Stomach (tissue), 8 donors: ENCODE measurements at regions not wholly inside any gene's neighbourhood (a gene's known extent, or its start where the extent isn't known, plus 50 kb on each side); places are given as distances from the start of the nearest gene placed in this dataset.

ENCODE experiments used
- DNase-seq, 2 donors: peaks; one replicate each; pipeline versions ENCODE4 v3.0.0 to v3.0.0-alpha.2; 2013 to 2019
- H3K27ac ChIP-seq, 5 donors: fragments of 200-600 bp in 4 of 5; sonication (generic) in 4 of 5; one replicate each; pipeline ENCODE4 v1.5.1; 2013 to 2019; ENCODE audit warnings: mild to moderate bottlenecking in 1 of 5, moderate library complexity in 1 of 5
- H3K27me3 ChIP-seq, 3 donors: fragments of 200-600 bp; sonication (generic); one replicate each; pipeline ENCODE4 v1.5.1; 2017 to 2019; ENCODE audit warnings: mixed run types in 1 of 3
- H3K36me3 ChIP-seq, 4 donors: fragments of 200-600 bp; sonication (generic); 1 replicate in 3 of 4; 2 replicates in 1 of 4; pipeline ENCODE4 v1.5.1; 2016 to 2019
- H3K4me1 ChIP-seq, 4 donors: fragments of 200-600 bp; sonication (generic); one replicate each; pipeline ENCODE4 v1.5.1; 2016 to 2019
- H3K4me3 ChIP-seq, 4 donors: fragments of 200-600 bp; sonication (generic) in 3 of 4; one replicate each; pipeline ENCODE4 v1.5.1; 2016 to 2019; ENCODE audit warnings: mild to moderate bottlenecking in 1 of 4
- H3K9me3 ChIP-seq, 4 donors: fragments of 200-600 bp; sonication (generic); one replicate each; pipeline ENCODE4 v1.5.1; 2016 to 2019
- EP300 ChIP-seq: sonication (generic); formaldehyde crosslinking; IDR thresholded peaks from one replicate; pipeline ENCODE4 v1.6.1; 2017; ENCODE audit warnings: antibody characterized with exemption
- POLR2A ChIP-seq, 4 donors: fragments of 450-650 bp; IDR thresholded peaks; one replicate each; pipeline ENCODE4 v1.6.1; 2016; ENCODE audit warnings: antibody characterized with exemption in 4 of 4, control low read depth in 2 of 4, mild to moderate bottlenecking in 1 of 4, moderate library complexity in 1 of 4
- POLR2AphosphoS5 ChIP-seq, 3 donors: sonication (generic); formaldehyde crosslinking; IDR thresholded peaks; one replicate each; pipeline ENCODE4 v1.6.1; 2016; ENCODE audit warnings: antibody characterized with exemption in 3 of 3
- WGBS, 5 donors: extraction: QIAGEN DNeasy Blood & Tissue Kit in 3 of 5; methylation state at CpG; one replicate each; pipeline versions ENCODE4 v1.1.5 to v1.1.7; 2013 to 2018; 5-methylcytosine and 5-hydroxymethylcytosine counted together
- intact Hi-C: fragments of 100-400 bp; cut with DNase I; formaldehyde crosslinking; loops from one replicate; pipeline ENCODE4 v1.15.1; 2023; ENCODE audit warnings: low total_unique reads
- TF ChIP-seq, protein P1 (sequence below), 7 experiments: fragments of 450-650 bp in 4 of 7; fragments of 200-600 bp in 3 of 7; sonication (generic) in 3 of 7; IDR thresholded peaks; one replicate each; pipeline ENCODE4 v1.5.1; 2016 to 2019; ENCODE audit warnings: antibody characterized with exemption in 7 of 7, control low read depth in 2 of 7, mild to moderate bottlenecking in 1 of 7
- donor health status: healthy with polysubstance abuse.
- donor health status: Bipolar disorder and iron deficiency.
- donor health status: healthy.

DNA sequence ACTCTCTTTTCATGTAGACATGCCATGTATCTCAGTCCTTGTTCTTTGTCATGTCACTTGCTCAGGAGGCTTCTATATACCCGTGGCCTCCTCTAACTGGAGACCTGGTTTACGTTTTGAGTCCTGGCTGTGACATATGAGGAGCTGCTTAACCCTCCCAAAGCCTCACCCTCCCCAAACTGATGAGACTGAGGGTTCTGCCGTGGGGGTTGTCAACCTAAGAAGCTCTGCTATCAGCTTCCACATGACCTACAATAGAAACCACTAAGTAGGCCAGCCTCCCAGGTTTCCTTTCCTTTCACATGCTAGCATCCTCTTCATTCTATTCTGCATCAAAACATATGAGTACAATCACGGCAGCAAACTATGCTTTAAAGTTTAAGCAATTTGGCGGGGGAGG is 76.8 kb upstream of the WSCD2 start:
- WGBS, 5 donors = 33 to 49% (median 42%) methylated on average over 5 of the region's 5 CpGs
- H3K36me3 ChIP-seq = no peaks in the 10 kb centered on the region
- no peak for TF ChIP-seq EP300
- no peak for TF ChIP-seq POLR2A (IDR thresholded peaks at IDR 0.05)
- TF ChIP-seq, protein P1, sequence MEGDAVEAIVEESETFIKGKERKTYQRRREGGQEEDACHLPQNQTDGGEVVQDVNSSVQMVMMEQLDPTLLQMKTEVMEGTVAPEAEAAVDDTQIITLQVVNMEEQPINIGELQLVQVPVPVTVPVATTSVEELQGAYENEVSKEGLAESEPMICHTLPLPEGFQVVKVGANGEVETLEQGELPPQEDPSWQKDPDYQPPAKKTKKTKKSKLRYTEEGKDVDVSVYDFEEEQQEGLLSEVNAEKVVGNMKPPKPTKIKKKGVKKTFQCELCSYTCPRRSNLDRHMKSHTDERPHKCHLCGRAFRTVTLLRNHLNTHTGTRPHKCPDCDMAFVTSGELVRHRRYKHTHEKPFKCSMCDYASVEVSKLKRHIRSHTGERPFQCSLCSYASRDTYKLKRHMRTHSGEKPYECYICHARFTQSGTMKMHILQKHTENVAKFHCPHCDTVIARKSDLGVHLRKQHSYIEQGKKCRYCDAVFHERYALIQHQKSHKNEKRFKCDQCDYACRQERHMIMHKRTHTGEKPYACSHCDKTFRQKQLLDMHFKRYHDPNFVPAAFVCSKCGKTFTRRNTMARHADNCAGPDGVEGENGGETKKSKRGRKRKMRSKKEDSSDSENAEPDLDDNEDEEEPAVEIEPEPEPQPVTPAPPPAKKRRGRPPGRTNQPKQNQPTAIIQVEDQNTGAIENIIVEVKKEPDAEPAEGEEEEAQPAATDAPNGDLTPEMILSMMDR (IDR thresholded peaks at IDR 0.05) = no peak
- no peak for TF ChIP-seq POLR2AphosphoS5 (IDR thresholded peaks at IDR 0.05)
- DNase-seq = no peak
- no peak overlapping the region for H3K27ac ChIP-seq
- H3K27me3 ChIP-seq = peaks cover 0 to 33% (median 0%) of the 10 kb centered on the region in 3 donors
- H3K4me1 ChIP-seq = peaks cover 0 to 3% (median under 1%) of the 10 kb centered on the region in 4 donors
- H3K4me3 ChIP-seq = no peak overlapping the region
- no peaks in the 10 kb centered on the region for H3K9me3 ChIP-seq
- intact Hi-C loops = no loop called here

DNA sequence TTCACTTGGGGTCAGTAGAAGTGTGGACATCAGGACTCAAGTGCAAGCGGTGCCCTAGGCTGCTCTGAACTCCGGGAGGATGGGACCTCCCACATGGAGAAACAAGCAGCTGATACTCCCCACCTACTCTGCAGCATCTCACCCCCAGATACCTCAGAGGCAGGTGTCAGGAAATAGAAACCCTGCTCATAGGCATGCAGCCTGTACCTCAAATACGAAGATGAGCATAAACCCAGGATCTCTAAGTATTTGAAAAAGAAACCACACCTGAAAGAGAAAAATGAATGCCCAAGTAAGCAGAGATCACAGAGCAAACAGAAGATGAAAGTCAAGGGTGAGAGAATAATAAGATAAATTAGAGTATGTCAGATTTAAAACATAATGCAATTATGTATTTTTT is 75.6 kb upstream of the WSCD2 start:
- no peaks in the 10 kb centered on the region for H3K36me3 ChIP-seq
- TF ChIP-seq POLR2A (IDR thresholded peaks at IDR 0.05) = no peak
- TF ChIP-seq, protein P1 (IDR thresholded peaks at IDR 0.05) = no peak
- TF ChIP-seq POLR2AphosphoS5 (IDR thresholded peaks at IDR 0.05) = no peak
- no peak for TF ChIP-seq EP300
- H3K27ac ChIP-seq = no peak overlapping the region
- no peaks in the 10 kb centered on the region for H3K9me3 ChIP-seq
- DNase-seq = no peak
- H3K4me1 ChIP-seq = no peaks in the 10 kb centered on the region
- intact Hi-C loops = no loop called here
- H3K4me3 ChIP-seq = no peak overlapping the region
- H3K27me3 ChIP-seq = peaks cover 0 to 39% (median 0%) of the 10 kb centered on the region in 3 donors
- WGBS, 5 donors = 55 to 78% (median 68%) methylated on average over 3 of the region's 3 CpGs

DNA sequence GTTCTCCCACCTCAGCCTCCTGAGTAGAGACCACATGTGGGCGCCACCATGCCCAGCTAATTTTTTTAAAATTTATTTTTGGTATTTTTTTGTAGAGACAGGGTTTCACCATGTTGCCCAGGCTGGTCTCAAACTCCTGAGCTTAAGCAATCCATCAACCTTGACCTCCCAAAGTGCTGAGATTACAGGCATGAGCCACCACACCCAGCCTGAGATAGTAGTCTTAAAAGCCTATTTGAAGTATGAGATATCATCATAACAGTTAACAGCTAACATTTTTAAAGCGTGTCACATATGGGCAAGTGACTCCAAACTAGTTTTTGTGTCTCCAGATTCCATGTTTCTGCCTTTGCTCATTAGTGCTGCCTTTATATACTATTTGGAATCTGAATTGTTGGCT is 74.6 kb upstream of the WSCD2 start:
- Histone ChIP-seq H3K27me3 (peaks cover 0 to 39% (median 0%) of the 10 kb centered on the region in 3 donors), H3K4me1 (no peaks in the 10 kb centered on the region), H3K9me3 (no peaks in the 10 kb centered on the region), H3K36me3 (no peaks in the 10 kb centered on the region), H3K4me3 (no peak overlapping the region), H3K27ac (no peak overlapping the region)
- no peak for DNase-seq
- no peak for TF ChIP-seq POLR2AphosphoS5 (IDR thresholded peaks at IDR 0.05)
- TF ChIP-seq, protein P1 (IDR thresholded peaks at IDR 0.05) = no peak
- no peak for TF ChIP-seq EP300
- no peak for TF ChIP-seq POLR2A (IDR thresholded peaks at IDR 0.05)
- WGBS, 5 donors = 63 to 79% (median 70%) methylated on average over 2 of the region's 2 CpGs
- intact Hi-C loops = no loop called here

DNA sequence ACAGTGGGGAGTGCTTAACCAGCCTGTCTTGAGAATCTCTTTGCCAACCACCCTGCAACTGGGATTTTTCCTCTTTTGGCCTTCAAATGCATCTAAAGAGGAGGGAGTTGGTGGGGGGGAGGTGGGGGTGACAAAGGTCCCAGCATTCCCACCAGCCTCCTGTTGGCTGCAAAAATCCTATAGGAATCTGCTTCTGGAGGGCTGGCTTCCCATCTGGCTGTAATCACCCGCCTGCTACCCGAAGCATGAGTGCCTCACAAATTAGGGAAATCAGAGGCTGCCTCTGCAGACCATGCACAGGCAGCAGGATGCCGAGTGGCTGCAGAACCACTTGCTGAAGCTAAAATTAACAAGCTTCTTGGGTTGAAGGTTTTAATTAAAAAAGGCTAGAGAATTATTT is 73.9 kb upstream of the WSCD2 start:
- H3K36me3 ChIP-seq = no peaks in the 10 kb centered on the region
- no peak overlapping the region for H3K27ac ChIP-seq
- no peak for DNase-seq
- intact Hi-C loops = no loop called here
- no peaks in the 10 kb centered on the region for H3K9me3 ChIP-seq
- TF ChIP-seq POLR2A (IDR thresholded peaks at IDR 0.05) (no peak), POLR2AphosphoS5 (IDR thresholded peaks at IDR 0.05) (no peak), EP300 (no peak)
- TF ChIP-seq, protein P1 (IDR thresholded peaks at IDR 0.05) = no peak
- 40 to 52% (median 46%) methylated on average over 3 of the region's 3 CpGs for WGBS, 5 donors
- no peak overlapping the region for H3K4me3 ChIP-seq
- peaks cover 0 to 39% (median 0%) of the 10 kb centered on the region in 3 donors for H3K27me3 ChIP-seq
- no peaks in the 10 kb centered on the region for H3K4me1 ChIP-seq
